ENCODE measurements at regions not wholly inside any gene's neighbourhood (a gene's known extent, or its start where the extent isn't known, plus 50 kb on each side); places are given as distances from the start of the nearest gene placed in this dataset.

DNA sequence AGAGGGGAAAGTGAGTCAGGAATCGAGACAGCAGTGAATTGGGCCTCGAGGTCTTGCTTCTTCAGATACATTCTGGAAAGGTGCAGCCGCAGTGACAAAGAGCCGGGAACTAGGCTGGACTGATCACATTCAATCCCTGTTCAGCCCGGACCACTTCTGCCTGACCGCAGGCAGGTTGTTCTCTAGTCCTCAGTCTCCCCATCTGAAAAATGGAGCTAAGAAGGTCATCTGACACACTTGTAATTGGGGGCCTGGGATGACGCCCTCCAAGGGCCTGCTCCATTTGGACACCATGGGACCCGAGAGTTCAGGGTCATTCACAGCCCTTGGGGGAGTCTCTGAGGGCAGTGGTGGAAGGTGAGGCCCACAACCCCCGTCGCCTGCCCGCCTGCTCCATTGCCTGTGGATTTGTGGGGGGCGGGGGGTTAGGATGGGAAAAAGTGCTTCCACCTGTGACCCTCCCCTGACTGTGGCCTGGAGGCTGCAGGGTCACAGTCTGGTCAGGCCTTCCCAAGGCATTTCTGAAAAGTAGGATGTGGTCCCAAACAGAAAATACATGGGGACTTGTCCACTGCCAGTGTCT lies 87.9 kb upstream of the CSF3R start:
- no peak for DNase-seq

DNA sequence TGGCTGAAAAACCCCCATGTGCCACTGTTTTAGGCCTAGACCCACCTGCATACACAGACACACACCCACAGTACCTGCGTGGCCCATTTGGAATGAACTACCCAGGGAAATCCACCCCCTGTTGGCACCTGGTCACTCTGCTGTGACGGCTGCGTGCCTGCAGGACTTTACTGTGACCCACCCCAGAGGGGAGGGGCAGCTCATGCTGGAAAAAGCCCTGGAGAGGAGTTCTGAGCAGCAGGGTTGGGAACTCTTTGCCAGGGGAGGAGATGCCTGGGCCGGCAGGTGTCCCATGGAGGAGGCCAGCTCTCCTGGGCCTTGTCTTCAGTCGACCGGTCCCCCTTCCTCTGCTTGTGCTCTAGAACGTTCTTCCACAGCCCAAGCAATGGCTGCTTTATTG lies 87.3 kb upstream of the CSF3R start:
- DNase-seq, result no peak

DNA sequence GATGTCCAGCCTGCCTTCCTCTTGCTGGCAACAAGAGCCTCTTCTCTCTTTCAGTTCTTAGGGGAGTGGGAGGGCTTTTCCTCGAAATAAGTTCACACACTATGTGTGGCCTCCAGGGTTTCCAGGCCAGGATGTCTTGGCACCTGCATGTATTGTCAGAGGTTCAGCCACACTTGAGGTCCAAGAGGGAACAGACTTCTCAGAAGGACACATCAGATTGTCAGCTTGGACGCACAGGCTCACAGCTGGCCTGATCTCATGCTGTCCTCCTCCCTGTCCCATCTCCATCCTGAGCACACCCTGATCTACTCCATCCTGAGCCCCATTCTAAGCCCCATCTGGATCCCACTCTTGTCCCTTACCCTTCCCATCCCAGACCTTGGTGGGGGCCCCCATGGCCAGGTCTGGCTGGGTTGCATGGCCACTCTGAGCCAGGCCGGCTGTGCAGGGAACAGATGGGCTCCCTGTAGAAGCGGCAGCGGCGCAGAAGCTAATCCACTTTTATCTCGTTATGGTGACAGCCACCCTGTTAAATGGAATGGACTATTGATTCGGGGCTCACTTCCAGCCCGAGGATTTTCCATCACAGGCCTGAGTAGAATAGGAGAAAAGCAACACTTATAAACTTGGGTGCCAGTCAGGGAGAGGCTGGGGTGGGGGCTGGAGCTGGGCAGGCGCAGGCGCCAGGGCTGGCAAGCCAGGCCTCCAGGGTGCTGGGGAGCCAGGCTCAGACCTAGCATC lies 85.1 kb upstream of the CSF3R start:
- no peak for DNase-seq

DNA sequence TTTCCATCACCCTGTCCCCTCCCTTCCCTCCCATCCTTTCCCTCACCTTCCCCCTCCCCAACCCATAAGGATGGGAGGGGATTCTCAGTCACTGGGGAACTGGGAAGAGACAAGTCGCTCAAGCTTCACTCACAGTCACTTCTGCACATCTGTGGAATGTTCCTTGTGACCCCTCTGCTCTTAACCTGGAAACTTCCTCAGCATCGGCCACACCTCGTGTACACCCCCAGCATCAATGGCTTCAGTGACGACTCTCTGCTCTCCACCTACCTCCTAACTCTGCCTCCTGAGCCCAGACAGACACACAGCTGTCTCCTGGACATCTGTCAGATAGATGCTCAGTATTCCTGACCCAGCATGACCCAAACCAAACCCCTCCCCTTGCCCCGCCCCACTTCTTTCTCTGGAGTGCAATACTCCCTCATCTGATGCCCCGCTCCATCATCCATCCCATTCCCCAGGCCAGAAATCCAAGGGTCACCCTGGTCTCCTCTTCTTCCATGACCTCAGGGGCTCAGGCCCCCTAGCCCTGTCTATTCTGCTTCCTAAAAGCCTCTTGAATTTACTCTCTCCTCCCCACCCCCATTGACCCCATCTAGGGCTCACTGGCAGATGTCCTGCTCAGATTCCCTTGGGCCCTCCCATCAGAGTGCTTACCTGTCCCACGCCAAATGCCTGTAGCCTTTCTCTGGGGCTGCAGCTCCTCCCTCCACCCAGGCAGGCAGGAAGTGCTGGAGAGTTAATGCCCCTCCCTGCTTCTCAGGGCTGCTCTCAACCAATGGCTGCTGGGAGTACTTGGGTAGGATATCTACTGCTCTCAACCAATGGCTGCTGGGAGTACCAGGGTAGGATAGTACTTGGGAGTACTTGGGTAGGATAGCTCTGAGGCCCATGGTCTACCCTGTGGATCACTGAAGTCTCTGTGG lies 83.1 kb upstream of the CSF3R start:
- DNase-seq, result no peak

DNA sequence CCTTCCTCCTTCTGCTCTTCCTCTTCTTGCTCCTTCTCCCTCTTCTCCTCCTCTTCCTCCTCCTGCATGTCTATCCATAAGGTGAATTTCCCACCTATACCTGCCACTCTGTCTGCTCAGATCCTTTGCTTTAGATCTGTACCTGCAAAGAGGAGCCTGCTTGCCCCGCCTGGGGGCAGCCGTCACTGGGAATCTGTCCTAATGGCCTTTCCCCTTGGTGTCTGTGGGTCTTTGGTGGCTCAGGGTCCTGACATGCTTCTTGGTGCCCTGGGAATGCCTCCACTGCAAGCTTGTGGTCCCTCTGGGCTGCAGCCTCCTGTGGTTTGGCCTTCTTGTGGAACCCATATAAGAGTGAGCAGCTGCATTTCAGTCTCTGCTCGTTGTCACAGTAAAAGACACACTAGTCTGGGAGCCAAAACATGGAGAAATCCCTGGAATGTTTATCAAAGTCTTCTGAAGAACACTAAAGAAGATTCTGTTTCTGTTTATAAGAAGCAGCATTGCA lies 79.5 kb upstream of the CSF3R start:
- no peak for DNase-seq

DNA sequence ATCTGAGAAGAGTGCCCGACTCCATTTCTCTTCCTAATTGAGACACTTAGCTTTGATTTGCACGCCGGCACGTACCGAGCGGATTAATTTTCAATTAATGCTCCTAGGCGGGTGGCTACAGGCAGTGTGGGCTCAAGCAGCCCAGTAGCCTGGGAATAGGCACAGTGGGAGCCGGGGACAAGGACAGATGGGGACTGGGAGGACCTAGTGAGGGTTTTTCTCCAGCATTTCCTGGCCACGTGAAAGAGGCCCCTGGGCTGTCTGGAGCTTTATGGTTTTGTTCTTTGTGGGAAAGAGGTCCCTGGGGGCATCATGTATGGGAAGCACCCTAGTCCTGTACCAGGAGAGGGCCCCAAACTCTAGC lies 78.6 kb upstream of the CSF3R start:
- DNase-seq, result no peak

DNA sequence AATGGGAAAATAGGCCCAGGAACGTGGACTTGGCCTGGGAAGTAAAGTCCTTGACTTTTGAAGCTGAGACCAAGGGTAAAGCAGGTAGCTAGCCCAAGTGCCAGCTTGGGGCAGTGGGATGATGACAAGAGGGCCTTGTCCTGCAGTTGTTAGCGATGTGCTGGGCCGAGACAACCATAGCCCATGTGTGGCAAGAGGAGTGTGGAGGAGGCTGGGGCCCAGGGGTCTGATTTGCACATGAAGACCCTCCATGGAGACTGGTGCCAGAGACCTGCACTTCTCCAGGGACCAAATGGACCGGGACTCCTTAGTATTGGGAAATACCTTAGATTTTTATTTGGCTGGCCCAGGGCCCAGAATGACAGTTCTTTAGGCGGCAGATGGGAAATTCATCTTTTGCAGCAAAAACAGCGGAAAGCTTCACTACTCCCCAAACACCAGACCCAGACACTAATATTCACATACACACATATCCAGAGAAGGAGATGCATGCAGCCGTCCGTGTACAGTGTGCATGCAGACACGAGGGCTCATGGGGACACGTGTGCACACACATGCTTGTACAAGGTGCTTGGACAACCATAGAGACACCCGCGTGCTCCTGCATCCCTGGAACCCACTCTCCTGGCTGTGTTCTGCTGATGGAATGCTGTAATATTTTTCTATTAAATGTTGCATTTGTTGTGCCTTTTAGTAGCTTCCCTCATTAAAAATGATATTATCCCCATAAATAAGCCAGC lies 78.1 kb upstream of the CSF3R start:
- no peak for DNase-seq

DNA sequence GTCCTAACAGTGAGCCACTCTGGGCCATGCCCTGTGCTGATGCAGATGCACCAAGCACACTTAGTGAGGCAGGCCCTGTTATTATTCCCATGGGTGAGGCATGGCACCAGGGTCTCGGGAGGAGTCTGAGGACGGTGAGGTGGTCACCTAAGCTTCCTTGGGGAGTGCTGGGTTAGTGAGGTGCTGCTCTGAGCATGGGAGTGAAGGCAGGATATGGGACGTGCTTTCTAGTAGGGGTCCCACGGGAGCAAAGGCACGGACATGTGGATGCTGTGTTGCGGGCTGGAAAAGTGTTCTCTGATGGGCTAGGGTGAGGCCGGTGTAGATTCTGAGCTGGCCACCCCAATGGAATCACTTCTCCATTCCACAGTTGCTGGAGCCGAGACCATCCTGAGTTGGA lies 77.5 kb upstream of the CSF3R start:
- no peak for DNase-seq

DNA sequence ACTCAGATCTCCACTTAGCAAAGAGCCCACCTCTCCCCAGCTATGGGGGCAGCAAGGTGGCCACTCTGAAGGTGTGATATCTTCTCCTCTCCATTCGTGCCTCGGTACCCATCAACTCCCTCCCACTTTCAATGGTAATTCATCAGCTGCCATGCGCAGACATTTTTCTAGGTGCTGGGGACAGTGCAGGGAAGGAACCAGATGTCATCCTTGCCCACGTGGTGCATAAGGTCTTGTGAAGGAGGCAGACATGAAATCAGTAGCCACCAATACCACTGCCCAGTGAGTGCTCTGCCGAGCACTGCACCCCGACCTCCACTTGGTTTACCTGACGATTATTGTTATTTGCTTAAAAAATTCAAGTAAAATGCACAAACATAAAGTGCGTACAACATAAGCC lies 76.3 kb upstream of the CSF3R start:
- no peak for DNase-seq

DNA sequence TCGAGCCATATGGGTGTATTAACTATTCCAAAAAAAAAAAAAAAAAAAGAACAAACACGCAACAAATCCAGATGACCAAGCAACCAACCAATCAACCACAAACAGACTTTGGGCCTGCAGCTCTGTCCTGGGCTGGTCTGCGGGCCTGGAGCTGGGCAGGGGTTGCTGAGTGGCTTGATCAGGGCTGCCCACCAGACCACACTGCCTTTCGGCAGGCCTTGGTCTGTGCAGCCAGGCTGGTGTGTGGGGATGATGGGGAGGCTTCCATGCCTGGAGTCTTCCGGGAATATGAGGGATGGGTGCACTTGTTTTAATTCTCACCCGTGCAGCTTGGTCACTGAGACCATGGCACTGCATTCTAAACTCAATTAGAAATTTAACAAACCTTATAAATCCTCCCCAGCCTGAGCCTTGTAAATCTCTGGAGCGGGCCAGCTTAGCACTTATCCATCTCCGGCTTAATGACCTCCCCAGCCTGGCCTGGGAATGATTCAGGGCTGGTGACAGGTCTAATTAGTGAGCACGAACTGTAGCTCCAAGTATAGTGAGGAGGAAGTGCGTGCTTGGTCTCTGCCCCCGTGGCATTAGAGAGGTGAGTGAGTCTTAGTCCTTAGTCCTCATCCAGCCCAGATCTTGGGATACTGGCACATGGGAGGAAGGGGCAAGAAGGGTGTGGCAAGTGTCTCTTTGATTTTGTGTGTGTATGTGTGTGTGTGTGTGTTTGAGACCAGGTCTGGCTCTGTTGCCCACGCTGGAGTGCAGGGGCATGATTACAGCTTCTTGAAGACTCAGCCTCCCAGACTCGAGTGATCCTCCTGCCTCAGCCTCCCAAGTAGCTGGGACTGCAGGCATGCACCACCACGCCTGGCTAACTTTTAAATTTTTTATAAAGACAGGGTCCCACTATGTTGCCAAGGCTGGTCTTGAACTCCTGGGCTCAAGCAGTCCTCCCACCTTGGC lies 74.6 kb upstream of the CSF3R start:
- DNase-seq, result no peak

DNA sequence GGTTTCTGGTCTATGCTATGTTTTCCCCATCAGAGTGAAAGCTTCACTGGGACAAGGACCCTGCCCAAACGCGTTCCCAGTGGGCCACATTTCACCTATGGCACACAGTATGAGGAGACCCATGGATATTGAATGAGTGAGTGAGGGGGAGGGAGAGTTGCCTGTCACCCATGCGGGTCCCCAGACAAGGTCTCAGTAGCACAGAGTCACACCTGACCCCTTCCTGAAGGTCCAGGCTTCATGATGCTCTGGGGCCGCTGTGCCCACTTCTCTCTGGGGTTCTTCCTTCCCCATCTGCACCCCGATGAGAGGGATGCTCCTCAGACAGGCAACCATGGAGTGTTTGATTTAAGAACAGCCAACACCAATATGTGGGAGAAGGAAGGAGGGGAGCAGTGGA lies 72.3 kb upstream of the CSF3R start:
- DNase-seq, result no peak

DNA sequence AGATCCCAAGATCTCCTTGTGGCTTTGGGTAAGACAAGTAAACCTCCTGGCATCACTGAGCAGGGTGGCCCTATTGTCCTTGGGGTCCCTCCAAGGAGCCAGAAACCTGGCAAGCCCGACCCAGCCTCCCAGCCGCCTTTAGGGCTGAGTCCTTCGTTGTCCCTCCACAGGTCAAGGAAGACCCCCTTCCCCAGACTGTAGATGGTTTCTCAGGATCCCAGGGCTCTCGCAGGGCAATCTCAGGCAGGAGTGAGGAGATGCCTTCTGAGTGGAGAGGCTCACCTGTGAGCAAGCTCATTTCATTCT lies 71.6 kb upstream of the CSF3R start:
- no peak for DNase-seq

DNA sequence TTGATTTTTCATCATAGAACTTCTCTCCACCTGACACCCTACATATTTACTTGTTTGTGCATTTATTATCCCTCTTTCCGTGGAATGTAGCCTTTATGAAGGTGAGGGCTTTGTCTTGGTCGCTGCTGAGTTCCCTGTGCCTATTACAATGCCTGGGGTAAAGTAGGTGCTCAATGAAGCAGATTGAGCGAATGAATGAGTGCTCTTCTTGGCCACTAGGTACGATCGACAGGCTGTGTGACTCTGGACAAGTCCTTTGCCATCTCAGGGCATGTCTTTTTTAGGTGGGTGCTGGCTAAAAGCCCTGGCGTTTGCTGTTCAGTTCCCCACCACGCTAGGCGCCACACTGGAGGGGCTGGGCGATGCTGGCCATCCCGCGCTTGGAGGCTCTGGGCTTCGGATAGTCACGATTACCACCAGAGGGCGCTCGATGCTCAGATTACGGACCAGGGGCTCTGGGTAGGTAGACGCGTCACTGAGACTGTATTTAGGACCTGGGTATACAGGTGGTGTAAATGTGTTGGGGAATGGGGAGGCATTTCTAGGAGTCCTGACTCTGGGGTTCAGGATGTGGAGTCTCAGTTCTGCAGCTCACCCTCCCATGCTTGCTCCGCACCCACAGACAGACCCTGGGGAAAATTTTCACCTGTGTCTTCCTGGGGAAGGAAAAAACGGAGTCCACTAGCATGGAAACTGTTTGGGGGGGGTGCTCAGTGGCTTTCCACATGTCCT lies 71.0 kb upstream of the CSF3R start:
- peak; percentile 15 for DNase-seq

DNA sequence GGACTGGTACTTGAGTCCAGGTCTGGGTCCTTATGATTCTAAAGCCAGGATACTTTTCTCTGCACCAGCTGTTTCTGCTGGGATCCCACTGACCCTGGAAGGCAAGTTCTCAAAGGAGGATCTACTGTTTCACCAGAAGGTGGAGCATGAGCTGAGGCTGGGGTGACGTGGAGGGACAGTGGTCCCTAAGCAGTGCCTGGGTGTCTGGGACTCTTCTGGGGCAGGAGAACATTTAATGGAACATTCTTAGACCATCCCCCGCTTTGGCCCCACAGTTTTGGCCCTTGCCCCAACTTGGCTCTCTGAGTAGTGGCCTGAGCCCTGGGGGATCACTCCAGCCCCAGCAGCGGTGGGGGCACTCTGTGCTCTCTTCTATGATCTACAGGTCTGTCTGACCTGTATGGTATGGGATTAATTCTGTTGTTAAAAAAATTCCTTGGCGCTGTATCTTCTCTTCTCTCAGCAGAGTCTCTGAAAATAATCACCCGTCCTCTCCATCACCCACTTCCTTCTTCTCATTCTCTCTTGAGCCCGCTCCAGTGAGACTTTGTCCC lies 60.3 kb upstream of the CSF3R start:
- no peak for DNase-seq

DNA sequence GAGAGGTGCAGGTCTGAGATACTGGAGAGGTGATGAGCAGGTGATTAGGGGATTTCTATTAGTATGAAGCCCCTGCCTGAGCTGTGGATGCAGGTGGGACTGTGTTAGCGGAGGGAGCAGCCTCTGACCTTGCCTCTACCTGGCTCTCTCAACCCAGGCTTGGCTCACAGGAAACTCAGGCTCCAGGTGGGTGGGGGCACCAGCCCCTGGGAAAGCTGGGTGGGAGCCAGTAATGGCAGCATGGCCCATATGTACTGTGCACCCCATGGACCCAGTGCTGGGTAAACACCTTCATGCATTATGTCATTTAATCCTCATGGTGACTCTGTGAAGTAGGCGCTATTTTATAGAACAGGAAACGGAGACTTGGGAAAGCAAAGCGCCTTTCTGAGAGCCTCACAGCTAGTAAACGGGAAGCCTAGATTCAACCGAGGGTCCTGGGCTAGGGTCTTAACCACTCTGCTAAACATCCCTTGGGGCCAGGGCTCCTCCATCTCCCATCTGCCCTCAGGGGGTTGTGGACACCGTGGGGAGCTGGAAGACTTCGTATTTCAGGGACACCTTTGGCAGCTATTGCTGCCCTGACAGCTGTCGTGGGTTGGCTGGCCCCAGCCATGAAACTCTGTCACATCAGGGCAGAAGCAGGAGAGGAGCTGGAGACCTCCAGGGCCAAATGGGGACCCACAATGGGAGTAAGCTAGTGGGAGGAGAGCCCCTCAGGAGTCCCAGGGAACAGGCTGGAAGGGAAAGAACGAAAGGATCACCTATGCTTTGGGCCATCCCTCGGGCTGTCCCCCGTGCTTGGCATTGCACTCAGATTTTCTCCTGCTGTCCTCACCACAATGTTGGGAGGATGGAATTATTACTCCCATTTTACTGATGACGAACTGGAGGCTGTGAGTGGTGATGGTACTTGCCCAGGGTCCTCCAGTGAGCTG lies 59.6 kb upstream of the CSF3R start:
- DNase-seq, result no peak

DNA sequence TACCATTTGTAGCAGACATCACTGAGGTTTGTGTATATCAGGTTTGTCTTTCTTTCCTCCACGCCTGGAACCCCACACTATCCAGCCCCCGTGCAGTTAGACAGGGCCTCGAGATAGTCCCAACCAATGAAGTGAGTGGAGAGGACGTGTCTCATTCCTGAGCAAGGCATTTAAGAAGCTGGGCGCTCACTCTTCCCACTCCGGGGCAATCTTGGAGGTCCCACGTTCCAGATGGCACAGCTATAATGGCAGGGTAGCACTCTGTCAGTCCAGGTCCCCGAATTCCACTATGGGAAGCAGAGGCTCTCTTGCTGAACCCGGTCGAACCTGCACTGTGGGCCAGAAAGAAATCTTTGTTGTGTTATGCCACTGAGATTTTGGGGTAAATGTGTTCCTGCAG lies 57.3 kb upstream of the CSF3R start:
- DNase-seq, result no peak

DNA sequence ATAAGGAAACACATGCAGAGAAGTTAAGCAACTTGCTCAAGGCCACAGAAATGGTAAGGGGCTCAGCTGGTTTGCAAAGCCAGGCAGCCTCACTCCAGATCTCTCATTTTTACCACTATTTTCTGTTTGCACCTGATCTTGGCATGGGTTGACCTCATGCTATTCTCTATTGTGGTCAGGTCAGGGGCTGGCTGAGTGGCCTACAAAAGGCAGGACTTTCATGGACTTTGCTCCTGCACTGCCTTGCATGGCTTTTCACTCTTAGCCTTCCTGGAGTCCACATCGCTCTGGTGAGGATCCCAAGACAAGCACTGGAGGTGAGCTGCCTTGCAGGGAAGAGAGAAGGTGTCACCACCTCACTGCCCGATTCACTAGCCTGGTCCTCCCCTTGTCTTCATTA lies 56.8 kb upstream of the CSF3R start:
- DNase-seq, result no peak

DNA sequence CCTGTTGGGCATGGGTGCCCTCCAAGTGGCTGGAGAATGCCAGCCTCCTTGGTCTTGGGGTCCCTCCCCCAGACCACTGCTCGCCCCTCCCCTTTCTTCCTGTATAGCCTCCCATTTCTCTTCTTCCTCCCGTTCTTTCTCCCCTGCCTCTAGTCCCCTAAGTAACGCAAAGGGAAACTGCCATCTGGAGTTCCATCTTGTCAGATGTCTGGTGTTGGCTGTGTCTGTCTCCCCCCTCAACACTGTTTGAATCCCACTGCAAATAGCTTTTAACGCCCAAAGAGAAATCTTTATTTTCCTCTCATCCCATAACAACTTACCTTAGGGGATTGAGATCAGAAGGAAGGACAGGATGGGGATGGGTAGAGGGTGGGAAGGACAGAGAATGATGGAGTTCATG lies 55.3 kb upstream of the CSF3R start:
- no peak for DNase-seq

DNA sequence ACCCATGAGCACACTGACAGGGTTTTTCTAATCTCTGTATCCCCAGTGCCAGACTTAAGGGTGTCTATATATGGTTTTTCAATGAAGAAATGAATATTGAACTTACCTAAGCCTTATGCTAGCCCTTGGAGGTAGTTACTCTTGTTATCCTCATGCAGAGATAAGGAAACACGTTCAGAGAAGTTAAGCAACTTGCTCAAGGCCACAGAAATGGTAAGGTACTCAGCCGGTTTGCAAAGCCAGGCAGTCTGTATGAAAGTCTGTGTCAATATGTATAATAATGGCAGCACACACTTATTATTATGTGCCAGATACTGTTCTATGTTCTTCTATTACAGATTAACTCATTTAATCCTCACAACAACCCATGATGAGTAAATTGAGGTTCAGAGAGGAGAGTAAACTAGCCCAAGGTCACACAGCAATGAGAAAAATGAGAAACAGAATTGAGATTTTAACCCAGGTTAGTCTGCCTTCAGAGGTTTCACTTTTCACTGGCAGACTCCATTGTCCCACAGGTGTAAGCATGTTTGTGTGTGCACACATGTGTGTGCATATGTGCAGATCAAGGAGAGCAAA lies 54.6 kb upstream of the CSF3R start:
- DNase-seq, result no peak

DNA sequence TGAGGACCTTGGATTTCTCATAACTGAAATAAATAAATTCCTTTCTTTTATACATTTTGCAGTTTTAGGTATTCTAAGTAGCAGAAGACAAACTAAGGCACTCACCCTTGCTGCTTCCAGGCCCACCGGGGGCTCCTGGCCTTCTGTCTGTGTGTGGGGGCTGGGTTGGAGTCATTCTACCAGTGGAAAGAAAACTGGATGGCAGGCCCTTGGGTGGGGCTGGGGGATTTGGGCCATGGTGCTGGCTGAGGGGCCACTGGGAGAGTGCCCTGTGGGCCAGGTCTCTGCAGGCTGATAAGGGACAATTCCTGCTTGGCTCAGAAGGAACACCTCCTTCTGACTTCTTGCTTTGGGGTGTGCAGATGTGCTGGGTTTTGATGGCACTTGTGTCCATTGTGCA lies 54.0 kb upstream of the CSF3R start:
- DNase-seq, result no peak

All from NCI-H226 (cell line).